ENCODE measurements at regions not wholly inside any gene's neighbourhood (a gene's known extent, or its start where the extent isn't known, plus 50 kb on each side); places are given as distances from the start of the nearest gene placed in this dataset.
"Not testable (repeated sequence)": the region's sequence is repeated elsewhere in the genome, so short reads cannot be mapped to it uniquely, and the experiment has no call there.

DNA sequence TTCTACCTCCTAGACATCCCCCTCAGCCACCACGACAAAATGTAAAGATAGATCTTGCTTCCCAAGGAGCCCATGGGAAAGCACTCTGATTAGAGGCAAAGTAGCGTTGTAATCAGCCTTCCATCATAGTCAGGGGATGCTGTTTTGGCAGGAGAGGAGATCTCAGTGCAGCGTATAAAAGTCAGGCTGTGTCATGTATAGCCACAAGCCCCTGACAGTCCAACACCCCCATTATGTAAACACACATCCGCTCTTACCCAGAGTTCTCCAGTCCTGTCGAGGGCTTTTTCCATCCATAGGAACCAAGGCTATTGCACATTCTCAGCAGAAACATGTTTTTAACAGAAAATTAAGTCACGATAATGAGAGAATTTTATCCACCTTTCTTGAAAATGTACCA, 156.3 kb downstream of the CYSLTR2 start:
- no peak for DNase-seq

- no peak for DNase-seq
These were observed 159.8 kb downstream of the CYSLTR2 start for GRCh38 chr13:48813518-48813917.

DNA sequence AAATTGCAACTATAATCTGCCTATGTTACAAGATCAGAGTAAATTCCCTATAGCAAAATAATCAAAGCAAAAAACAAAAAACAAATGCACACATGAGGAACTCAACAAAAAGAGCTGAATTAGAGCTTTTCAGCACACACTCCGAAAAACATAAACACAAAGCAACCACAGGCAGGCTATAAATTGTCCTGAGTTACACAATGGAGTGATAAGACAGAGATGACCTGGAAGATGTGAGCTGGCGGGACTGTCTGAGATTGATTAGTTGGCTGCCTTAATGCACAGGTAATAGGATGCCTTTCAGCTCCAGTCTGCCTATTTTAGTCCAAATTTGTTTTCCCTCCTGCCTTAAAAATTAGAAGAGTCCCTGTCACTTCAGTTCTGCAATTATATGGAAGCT, 159.0 kb upstream of the FNDC3A start:
- DNase-seq, result no peak

DNA sequence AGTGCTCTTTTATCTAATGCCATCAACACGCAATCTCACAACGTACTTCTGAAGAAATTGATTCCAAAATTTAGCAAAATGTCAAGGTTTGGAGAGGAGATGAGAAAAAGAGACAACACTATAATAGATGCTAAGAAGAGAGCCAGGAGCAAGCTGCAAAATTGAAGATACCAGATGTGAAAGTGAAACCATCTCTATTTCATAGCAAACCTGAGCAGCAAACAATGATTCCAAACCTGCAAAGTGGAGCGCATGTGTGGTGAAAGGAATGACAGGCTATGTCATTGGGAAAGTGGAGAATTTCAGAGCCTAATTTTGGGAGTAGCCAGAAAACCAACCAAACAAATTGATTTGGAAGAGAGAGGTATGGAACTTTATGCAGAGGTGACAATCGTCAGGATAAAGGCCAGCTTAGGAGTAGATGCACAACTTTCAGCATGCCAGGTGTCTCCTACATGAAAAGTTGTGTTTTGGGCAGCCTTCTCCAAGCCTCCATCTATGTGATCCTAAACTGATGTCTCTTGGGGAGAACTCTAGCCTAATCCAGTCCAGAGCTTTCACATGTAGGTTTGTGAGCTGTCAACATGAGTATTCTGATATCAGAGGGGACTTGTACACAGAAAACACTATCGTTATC, 158.4 kb upstream of the FNDC3A start:
- DNase-seq, result no peak

GRCh38 chr13:48818495-48819356, 157.0 kb upstream of the FNDC3A start:
- DNase-seq, result no peak

DNA sequence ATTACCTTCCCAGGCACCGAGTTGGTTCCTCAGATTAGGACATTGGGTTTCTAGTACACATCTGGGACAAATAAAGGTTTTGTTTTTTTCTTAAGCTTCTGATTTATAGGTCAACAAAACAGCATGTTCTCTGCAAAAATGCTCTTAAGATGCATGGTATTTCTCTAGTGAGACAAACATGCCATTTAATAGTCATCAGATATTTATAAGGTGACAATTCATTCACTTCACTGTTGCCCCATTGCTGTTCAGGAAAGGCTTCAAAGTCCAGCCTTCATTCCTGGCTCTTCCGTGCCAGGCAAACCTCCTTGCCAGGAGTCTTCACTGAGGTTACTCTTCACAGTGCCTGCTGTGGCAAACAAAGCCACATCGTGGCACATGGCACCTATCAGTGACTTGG, 156.3 kb upstream of the FNDC3A start:
- no peak for DNase-seq

DNA sequence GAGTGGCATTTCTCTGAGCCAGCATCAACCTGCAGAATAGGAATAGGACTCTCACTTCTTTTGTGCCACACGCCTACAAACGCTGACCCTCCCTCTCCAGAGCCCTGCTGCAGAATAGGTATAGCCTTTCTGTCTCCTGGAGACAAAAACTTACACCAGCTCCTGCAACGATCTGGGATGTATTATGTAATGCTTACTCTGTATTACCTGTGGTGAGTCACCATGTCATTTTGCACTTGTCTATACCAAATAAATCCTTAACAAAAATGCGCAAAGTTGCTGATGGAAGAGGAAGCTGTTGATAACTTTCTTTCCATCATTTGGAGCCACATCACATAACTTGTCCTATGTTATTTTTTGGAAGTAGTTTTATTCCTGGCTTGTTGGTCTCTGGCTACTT, 155.8 kb upstream of the FNDC3A start:
- no peak for DNase-seq

GRCh38 chr13:48823526-48823925, 152.2 kb upstream of the FNDC3A start:
- DNase-seq, result not testable (repeated sequence)

DNA sequence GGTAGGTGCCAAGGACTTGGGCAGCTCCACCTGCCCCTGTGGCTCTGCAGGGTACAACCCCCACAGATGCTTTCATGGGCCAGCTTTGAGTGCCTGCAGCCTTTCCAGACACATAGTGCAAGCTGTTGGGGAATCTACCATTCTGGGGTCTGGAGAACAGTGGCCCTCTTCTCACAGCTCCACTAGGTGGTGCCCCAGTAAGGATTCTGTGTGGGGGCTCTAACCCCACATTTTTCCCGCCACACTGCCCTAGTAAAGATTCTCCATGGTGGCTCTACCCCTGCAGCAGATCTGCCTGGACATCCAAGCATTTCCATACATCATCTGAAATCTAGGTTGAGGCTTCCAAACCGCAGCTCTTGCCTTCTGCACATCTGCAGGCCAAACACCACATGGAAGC, 149.7 kb upstream of the FNDC3A start:
- no peak for DNase-seq

- not testable (repeated sequence) for DNase-seq
These were observed 148.7 kb upstream of the FNDC3A start for GRCh38 chr13:48826922-48827454.

GRCh38 chr13:48827709-48828108, 148.0 kb upstream of the FNDC3A start:
- DNase-seq, result no peak

GRCh38 chr13:48828962-48829411, 146.7 kb upstream of the FNDC3A start:
- DNase-seq, result no peak

DNA sequence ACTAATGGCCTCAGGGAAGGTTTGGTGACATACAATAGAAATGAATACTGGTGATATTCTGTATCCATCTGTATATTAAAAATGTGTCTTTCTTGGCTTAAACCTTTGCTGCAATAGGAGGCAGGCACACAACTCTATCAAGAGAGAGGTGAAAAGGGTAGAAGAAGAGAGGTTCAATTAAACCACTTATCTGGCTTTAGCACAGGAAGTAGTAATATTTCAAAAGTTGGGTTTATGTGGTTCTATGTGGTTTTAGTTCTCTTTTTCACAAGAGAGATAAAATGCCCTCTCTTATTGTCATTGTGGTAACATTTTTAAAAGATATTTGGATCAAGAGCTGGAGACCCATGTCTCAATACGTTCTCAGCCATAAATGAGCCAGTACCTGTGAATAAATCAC, 146.2 kb upstream of the FNDC3A start:
- no peak for DNase-seq

DNA sequence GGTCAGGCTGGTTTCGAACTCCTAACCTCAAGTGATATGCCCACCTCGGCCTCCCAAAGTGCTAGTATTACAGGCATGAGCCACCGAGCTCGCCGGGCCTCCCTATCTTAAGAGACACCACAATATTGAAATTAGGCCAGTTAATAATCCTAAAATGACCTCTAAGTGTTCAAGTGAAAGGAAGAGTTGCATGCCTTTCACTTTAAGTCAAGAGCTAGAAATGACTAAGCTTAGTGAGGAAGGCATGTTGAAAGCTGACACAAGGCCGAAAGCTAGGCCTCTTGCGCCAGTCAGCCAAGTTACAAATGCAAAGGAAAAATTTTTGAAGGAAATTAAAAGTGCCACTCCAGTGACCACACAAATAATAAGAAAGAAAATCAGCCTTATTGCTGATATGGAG, 144.5 kb upstream of the FNDC3A start:
- no peak for DNase-seq

GRCh38 chr13:48833412-48833811, 142.3 kb upstream of the FNDC3A start:
- DNase-seq, result no peak

DNA sequence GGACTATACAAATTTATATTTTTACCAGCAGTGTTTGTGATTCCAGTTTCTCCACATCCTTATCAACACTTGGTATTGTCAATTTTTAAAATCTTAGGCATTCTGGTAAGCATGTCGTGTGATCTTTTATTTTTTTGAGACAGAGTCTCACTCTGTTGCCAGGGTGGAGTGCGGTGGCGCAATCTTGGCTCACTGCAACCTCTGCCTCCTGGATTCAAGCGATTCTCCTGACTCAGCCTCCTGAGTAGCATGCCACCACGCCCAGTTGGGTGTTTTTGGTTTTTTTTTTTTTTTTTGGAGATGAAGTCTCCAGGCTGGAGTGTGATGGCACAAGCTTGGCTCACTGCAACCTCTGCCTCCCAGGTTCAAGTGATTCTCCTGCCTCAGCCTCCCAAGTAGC, 140.4 kb upstream of the FNDC3A start:
- DNase-seq, result not testable (repeated sequence)

DNA sequence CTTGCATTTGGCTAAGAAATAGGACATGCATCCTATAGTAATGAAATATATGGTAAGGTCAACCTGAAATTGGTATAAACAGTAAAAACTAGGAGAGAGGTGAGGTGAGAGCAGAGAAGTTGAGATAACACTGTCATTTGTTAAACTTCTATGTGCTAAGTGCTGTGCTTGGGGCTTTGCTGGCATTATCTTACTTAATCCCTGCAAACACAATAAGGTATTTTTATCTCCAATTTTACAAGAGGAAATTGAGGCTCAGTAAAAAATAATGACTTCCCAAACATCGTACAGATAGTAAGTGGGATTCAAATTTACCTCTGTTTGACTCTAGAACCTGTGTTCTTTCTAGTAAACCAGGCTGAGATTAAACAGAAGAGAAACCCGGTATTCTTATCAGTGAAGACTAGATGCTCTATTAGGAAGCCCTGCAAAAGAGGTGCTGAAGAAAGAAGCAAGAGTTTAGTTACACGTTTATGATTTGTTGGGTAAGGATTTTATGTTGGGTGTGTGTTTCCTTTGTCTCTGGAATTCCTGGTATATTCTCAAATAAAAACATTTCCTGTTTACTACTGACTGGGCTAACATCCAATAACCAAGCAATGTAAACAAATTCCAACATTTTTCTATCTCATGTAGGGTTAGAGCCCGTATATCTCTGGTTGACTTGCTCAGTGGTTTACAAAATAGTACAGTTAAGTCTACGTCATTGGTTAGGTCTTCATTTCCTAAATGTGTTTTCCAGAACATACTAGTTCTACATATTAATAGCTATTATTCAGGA, 137.3 kb upstream of the FNDC3A start:
- DNase-seq, result no peak

GRCh38 chr13:48839171-48839570, 136.5 kb upstream of the FNDC3A start:
- DNase-seq, result no peak

DNA sequence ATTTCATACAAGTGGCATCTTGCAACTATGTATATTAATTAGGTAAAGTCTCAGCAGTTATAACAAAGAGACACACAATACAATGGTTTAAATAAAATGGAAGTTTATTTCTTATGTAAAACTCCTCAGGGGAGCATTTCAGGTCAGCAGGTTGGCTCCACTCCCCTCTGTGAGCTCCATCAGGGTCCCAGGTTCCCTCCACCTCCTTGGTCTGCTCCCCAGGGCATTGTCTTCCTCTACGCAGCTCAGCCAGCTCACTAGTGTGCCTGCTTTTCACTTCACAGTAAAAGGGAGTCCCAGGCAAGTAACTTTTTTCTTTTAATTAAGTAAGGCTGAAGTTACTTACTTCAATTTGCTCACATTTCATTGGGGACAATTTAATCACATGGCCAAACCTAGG, 135.3 kb upstream of the FNDC3A start:
- DNase-seq, result no peak

- DNase-seq, result no peak
These were observed 133.4 kb upstream of the FNDC3A start for GRCh38 chr13:48842316-48842715.

DNA sequence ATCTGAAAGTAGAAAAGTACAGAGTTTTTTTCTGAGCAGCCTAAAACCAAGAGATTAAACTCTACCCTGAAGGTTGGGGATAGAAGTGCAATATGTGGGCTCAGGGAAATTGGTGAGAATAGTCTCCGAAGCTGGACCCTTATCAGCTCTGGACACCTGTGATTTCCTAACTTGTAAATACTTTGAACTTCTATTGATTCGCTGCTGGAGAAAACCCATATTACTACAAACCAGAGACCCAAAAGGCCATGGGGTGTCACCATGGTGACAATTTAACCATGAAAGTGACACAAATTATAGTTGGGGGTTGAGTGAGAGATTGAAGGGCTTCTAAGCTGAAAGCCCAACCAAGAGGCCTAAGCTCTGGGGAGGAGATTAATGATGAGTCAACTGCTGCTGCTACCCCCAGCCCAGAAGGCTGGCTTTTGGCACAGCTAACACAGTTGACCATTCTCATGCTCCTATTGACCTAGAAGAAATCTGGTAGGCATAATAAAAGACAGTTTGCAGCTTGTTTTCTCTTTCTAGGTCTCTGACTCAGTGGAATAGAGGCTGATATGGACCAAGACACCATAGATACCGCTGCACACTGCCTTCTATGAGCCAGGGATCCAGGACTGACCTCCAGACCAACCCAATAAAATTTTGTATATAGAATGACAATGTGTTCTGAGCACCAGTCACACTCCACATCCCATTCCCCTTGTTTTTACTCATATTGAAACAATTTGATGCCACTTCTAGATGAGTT, 131.9 kb upstream of the FNDC3A start:
- no peak for DNase-seq

DNA sequence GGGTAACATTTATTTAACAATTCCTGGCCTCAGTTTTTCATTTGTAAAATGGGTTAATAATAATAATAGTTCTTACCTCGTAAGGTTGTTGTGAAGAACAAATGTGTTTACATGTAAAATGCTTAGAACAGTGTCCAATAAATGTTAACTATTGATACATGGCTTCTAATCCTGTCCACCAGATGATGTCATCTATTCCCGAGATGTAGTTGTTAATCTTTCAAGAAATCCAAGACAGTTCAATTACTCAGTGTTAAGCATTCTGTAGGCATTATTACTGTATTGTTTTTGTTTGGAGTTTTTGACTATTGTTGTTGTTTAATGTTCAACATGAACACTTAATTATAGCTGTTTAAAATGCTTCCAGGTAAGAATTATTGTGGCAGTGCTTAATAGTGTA, 131.0 kb upstream of the FNDC3A start:
- no peak for DNase-seq

GRCh38 chr13:48849515-48849914, 126.2 kb upstream of the FNDC3A start:
- DNase-seq, result no peak
